HG03060 (cell line): ENCODE measurements at regions not wholly inside any gene's neighbourhood (a gene's known extent, or its start where the extent isn't known, plus 50 kb on each side); places are given as distances from the start of the nearest gene placed in this dataset.

Source experiments
- ATAC-seq: cut with Tn5 transposase; IDR thresholded peaks from one replicate; pipeline ENCODE4 v1.9.1; 2021; ENCODE audit warnings: low read depth, moderate number of reproducible peaks; ENCODE audit not compliant: unreplicated experiment

DNA sequence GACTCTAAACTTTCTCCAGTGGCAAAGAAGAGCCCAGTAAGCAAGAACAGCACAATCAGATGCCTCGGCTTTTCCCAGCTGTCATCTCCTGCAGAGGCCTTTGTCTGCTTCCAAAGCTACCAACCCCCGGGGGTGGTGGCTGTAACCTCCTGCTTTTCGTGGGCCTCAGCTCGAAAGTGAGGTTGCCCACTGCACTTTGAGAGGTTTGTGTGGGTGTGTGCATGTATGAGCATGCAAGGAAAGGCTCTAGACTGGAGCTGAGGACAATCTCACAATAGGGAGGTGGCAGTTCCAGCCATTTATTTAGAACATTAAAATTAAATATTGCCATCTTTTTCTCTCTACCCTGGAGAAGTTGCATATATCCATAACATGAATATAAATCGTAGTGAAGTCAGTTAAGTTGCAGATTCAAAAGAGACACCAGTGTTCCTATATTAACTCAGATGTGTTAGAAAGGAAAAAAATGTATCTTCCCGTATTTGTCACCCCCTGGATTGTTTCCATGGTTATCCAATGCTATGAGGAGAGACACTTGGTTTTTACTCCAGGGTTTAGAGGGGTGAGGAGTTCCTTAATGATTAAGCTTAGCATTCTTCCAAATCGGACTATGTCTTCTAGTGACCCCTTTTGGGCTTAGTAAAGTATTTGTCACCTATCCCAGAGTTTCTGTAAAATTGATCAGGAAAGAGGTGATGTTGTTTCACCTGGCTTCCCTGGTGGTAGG is 781.1 kb downstream of the INHBA start:
- no peak for ATAC-seq

DNA sequence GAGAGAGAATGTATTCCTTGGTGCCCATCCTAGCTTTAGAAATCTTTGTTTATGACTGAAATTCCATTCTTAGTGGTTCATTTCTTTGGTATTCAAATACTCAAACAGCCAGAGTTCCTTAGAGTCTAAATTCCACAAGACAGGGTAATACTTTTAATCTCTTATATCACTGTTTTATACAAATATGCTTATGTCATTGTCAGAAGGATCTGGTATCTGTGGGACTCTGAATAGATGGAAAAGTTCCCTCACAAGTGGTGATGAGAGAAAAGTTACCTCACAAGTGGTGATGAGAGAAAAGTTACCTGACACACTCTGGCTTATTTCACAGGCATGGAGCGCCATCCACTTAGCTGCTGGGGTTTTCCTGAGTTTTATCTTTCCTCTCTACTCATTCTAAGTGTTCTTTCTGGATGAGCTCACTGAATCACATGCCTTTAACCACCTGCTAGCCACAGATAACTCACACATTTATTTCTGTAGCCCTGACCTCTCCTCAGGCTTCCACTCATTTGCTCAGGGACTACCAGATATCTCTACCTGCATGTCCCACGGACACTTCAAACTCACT is 784.0 kb downstream of the SUGCT start:
- ATAC-seq, result no peak

DNA sequence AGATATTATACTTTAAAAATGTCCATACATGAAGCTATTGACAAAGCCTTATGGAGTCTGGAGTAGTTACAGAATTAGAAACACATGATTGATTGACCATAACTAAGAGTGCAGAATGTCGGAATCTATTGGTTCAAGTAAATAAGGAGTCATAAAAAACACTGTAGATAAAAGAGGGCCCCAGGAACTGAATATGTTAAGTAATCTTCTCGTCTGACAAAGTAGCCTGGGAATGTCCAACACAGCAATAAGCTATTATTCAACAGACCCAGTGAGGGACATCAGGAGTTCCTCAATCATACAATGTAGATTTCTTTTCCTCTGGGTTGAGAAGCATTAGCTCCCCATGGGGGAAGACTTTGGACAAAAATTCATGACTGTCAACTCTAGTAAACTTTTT is 782.0 kb downstream of the SUGCT start:
- ATAC-seq, result no peak

DNA sequence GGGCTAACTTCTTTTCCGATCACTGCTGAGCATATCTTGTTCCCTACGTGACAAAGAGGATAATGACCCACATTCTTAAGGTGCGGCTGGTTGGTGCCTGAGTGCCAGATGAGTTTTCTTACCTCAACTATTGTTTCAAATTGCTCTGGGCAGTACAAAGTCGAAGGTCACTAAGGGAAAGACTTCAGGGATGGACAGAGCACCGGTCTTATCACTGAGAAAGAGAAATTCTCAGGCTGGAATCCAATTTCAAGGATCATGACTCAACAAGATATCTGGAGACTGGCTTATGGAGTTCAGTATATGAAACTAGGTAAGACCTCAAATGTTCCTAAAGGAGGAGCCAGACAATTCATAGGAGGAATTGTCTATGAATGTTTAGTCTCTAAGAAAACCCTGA is 780.3 kb downstream of the SUGCT start:
- ATAC-seq, result no peak
